Breast epithelium (tissue), 4 donors: ENCODE measurements at regions not wholly inside any gene's neighbourhood (a gene's known extent, or its start where the extent isn't known, plus 50 kb on each side); places are given as distances from the start of the nearest gene placed in this dataset.

Experiments
- DNase-seq, 2 donors: peaks; one replicate each; pipeline ENCODE4 v3.0.0-alpha.2; 2019; ENCODE audit warnings: low spot score in 2 of 2
- H3K27ac ChIP-seq, 2 donors: fragments of 200-600 bp; sonication (generic) in 1 of 2; one replicate each; pipeline ENCODE4 v1.5.1; 2016 to 2019; ENCODE audit warnings: mild to moderate bottlenecking in 1 of 2
- H3K27me3 ChIP-seq, 2 donors: fragments of 200-600 bp; sonication (generic) in 1 of 2; one replicate each; pipeline versions ENCODE4 v1.5.1 to v1.6.0; 2017 to 2019; ENCODE audit warnings: control low read depth in 1 of 2, mild to moderate bottlenecking in 1 of 2
- H3K36me3 ChIP-seq: fragments of 200-600 bp; one replicate; pipeline ENCODE4 v1.5.1; 2019
- H3K4me1 ChIP-seq, 2 donors: fragments of 200-600 bp; sonication (generic); one replicate each; pipeline ENCODE4 v1.5.1; 2016 to 2019; ENCODE audit warnings: control low read depth in 1 of 2
- H3K4me3 ChIP-seq, 3 donors: fragments of 200-600 bp; sonication (generic); 1 replicate in 2 of 3; 2 replicates in 1 of 3; pipeline ENCODE4 v1.5.1; 2016 to 2019; ENCODE audit warnings: mild to moderate bottlenecking in 3 of 3, moderate library complexity in 2 of 3
- H3K9me3 ChIP-seq, 2 donors: fragments of 200-600 bp; sonication (generic) in 1 of 2; one replicate each; pipeline ENCODE4 v1.5.1; 2016 to 2019; ENCODE audit warnings: control low read depth in 1 of 2
- POLR2A ChIP-seq: fragments of 450-650 bp; IDR thresholded peaks from one replicate; pipeline ENCODE4 v1.6.1; 2016; ENCODE audit warnings: antibody characterized with exemption, mild to moderate bottlenecking, moderate library complexity
- POLR2AphosphoS5 ChIP-seq, 3 donors: sonication (generic); formaldehyde crosslinking; IDR thresholded peaks; one replicate each; pipeline ENCODE4 v1.6.1; 2017; ENCODE audit warnings: antibody characterized with exemption in 3 of 3
- intact Hi-C: fragments of 100-400 bp; cut with DNase I; formaldehyde crosslinking; loops from one replicate; pipeline ENCODE4 v1.15.1; 2023; ENCODE audit warnings: low total_unique reads
- TF ChIP-seq, protein P1 (sequence below), 3 donors: fragments of 450-650 bp; IDR thresholded peaks; one replicate each; pipeline ENCODE4 v1.5.1; 2016 to 2017; ENCODE audit warnings: antibody characterized with exemption in 3 of 3, mild to moderate bottlenecking in 3 of 3, moderate library complexity in 3 of 3

GRCh38 chrX:88863726-88864125, 116.7 kb downstream of the CPXCR1 start:
- intact Hi-C loops: no loop called here
- TF ChIP-seq POLR2AphosphoS5 (IDR thresholded peaks at IDR 0.05) (no peak), POLR2A (no peak)
- TF ChIP-seq, protein P1, sequence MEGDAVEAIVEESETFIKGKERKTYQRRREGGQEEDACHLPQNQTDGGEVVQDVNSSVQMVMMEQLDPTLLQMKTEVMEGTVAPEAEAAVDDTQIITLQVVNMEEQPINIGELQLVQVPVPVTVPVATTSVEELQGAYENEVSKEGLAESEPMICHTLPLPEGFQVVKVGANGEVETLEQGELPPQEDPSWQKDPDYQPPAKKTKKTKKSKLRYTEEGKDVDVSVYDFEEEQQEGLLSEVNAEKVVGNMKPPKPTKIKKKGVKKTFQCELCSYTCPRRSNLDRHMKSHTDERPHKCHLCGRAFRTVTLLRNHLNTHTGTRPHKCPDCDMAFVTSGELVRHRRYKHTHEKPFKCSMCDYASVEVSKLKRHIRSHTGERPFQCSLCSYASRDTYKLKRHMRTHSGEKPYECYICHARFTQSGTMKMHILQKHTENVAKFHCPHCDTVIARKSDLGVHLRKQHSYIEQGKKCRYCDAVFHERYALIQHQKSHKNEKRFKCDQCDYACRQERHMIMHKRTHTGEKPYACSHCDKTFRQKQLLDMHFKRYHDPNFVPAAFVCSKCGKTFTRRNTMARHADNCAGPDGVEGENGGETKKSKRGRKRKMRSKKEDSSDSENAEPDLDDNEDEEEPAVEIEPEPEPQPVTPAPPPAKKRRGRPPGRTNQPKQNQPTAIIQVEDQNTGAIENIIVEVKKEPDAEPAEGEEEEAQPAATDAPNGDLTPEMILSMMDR (IDR thresholded peaks at IDR 0.05): no peak
- Histone ChIP-seq H3K36me3 (no peaks in the 10 kb centered on the region), H3K4me1 (no peaks in the 10 kb centered on the region), H3K4me3 (no peak overlapping the region), H3K27ac (no peak overlapping the region), H3K27me3 (no peaks in the 10 kb centered on the region), H3K9me3 (no peaks in the 10 kb centered on the region)
- no peak for DNase-seq

DNA sequence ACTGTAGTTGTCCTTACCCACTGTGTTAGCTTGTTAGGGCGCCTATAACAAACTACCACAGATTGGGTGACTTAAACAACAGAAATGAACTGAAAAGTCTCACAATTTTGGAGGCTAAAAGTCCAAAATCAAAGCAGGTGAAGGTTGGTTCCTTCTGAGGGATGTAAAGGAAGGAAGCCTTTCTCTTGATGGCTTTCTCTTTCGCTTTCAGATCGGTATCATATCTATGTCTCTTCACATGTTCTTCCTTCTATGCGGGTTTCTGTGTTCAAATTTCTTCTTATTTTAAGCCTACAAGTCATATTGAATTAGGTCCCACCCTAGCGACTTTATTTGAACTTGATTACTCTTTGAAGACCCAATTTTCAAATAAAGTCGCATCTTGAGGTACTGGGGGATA, 118.6 kb downstream of the CPXCR1 start:
- no peaks in the 10 kb centered on the region for H3K36me3 ChIP-seq
- H3K27ac ChIP-seq: no peak overlapping the region
- DNase-seq: no peak
- no peak overlapping the region for H3K4me3 ChIP-seq
- H3K27me3 ChIP-seq: peaks cover 0 to 6% of the 10 kb centered on the region in 2 donors
- H3K9me3 ChIP-seq: no peaks in the 10 kb centered on the region
- no peaks in the 10 kb centered on the region for H3K4me1 ChIP-seq
- intact Hi-C loops: no loop called here
- no peak for TF ChIP-seq POLR2A
- TF ChIP-seq POLR2AphosphoS5 (IDR thresholded peaks at IDR 0.05): no peak
- TF ChIP-seq, protein P1 (IDR thresholded peaks at IDR 0.05): no peak

GRCh38 chrX:88881536-88881935, 134.5 kb downstream of the CPXCR1 start:
- DNase-seq: no peak
- H3K4me1 ChIP-seq: no peaks in the 10 kb centered on the region
- no peak overlapping the region for H3K27ac ChIP-seq
- no peaks in the 10 kb centered on the region for H3K36me3 ChIP-seq
- H3K27me3 ChIP-seq: peaks cover 0 to 3% of the 10 kb centered on the region in 2 donors
- TF ChIP-seq POLR2AphosphoS5 (IDR thresholded peaks at IDR 0.05): no peak
- TF ChIP-seq, protein P1 (IDR thresholded peaks at IDR 0.05): no peak
- no peak for TF ChIP-seq POLR2A
- intact Hi-C loops: no loop called here
- H3K9me3 ChIP-seq: no peaks in the 10 kb centered on the region
- no peak overlapping the region for H3K4me3 ChIP-seq

GRCh38 chrX:88883200-88883599, 136.2 kb downstream of the CPXCR1 start:
- no peaks in the 10 kb centered on the region for H3K4me1 ChIP-seq
- intact Hi-C loops: no loop called here
- no peak overlapping the region for H3K27ac ChIP-seq
- H3K36me3 ChIP-seq: no peaks in the 10 kb centered on the region
- no peak for DNase-seq
- H3K4me3 ChIP-seq: no peak overlapping the region
- TF ChIP-seq, protein P1 (IDR thresholded peaks at IDR 0.05): no peak
- no peak for TF ChIP-seq POLR2AphosphoS5 (IDR thresholded peaks at IDR 0.05)
- no peak for TF ChIP-seq POLR2A
- H3K9me3 ChIP-seq: no peaks in the 10 kb centered on the region
- peaks cover 0 to 9% of the 10 kb centered on the region in 2 donors for H3K27me3 ChIP-seq

GRCh38 chrX:88886908-88887307, 139.9 kb downstream of the CPXCR1 start:
- H3K27ac ChIP-seq: no peak overlapping the region
- no peaks in the 10 kb centered on the region for H3K4me1 ChIP-seq
- intact Hi-C loops: no loop called here
- no peaks in the 10 kb centered on the region for H3K36me3 ChIP-seq
- no peak overlapping the region for H3K4me3 ChIP-seq
- DNase-seq: no peak
- TF ChIP-seq POLR2A: no peak
- TF ChIP-seq, protein P1 (IDR thresholded peaks at IDR 0.05): no peak
- TF ChIP-seq POLR2AphosphoS5 (IDR thresholded peaks at IDR 0.05): no peak
- H3K9me3 ChIP-seq: no peaks in the 10 kb centered on the region
- H3K27me3 ChIP-seq: peaks cover 0 to 9% of the 10 kb centered on the region in 2 donors
